Fibroblast of peridontal ligament (primary cell): ENCODE measurements at regions not wholly inside any gene's neighbourhood (a gene's known extent, or its start where the extent isn't known, plus 50 kb on each side); places are given as distances from the start of the nearest gene placed in this dataset.
A peak's percentile ranks its signal among the peaks of the same experiment; 100 is the strongest.
"Not testable (repeated sequence)": the region's sequence is repeated elsewhere in the genome, so short reads cannot be mapped to it uniquely, and the experiment has no call there.

Experiments used
- DNase-seq: peaks from one replicate; pipeline ENCODE4 v3.0.0-alpha.2; 2010; ENCODE audit errors: extremely low read depth

DNA sequence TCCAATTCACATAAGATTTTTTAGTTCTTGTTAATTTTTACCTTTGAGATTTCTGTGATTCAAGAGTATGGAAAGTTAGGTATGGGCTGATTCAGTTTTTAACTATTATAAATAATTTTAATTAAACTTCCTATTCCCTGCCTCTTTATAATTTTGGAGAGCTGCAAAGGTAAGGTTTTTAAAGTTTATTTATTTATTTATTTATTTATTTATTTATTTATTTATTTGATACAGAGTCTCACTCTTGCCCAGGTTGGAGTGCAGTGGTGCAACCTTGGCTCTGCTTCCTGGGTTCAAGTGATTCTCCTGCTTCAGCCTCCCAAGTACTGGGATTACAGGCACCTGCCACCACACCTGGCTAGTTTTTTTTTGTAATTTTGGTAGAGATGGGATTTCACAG is 215.5 kb upstream of the FIGN start:
- no peak for DNase-seq

DNA sequence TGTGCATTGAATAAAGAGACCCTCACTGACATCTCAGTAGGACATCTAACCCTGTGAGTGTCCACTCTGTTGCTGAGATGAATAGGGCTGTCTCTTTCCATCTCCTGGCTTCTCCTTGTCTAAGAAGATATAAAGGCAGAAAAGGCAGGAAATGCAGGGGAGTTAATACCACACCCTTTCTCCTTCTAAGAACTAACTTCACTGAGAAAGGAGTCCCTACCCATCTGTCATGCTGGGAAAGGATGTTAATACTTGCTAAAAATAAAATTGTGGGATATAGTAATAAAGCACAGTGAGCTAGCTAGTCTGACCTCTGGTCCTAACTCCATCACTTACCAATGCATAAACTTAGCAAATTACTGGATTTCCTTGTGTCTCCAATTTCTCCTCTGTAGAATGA is 213.9 kb upstream of the FIGN start:
- DNase-seq: no peak

DNA sequence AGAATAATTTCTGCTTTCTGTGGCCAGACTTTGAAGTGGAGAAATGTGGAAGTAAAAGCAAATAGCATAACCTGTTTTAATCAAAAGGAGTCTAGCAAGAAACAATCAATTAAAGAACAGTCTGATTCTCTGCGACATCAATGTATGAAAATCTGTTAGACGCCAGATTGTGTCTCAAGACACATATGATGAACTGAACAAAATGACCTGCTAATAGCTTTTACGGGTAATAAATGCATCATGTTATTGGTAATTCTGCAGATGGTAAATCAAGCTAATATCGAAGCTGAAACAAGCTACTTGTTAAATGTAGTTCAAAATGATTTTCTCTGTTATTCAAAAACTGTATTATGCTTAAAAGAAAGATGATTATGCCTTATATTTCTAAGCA is 208.5 kb upstream of the FIGN start:
- no peak for DNase-seq

DNA sequence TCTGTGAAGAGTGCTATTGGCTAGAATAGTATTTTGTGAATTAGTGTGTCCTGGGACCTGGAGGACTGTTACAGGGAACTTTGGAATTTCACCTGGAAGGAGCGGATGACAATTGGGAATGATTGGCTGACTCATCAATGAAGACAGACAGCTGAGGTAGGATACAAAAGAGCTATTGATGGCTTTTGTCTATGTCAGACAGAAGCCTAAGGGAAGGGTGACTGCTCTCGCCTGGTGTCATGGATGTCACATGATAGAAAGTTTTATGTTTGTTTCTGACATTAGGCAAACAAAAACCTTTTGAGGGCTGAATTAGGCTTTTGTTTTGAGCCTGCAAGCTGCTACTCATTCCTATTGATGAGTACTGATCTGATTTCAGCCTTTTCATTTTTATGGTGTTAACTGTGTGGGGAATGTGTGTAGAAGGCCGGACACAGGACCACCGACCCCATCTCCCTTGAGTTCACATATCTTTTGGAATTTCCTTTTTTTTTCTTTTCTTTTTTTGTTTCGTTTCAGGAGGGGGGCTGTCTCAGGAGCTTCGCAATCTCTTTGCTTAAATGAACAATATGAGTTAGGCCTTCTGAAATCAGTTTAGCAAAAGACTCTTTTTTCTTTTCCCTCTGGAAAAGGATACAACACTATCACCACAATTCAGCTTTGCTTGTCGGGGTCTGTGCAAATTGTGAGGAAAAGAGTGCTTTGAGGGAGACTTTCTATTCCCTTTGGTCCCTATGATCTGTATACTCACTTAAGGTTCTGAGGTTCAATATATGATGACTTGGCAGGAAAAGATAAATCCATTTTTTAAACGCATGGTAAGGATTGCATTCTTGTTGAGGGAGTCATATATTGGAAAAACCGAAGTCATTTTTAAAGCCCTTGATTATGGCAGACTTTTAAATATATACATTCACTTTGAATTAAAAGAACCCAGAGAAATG is 207.9 kb upstream of the FIGN start:
- DNase-seq: no peak

DNA sequence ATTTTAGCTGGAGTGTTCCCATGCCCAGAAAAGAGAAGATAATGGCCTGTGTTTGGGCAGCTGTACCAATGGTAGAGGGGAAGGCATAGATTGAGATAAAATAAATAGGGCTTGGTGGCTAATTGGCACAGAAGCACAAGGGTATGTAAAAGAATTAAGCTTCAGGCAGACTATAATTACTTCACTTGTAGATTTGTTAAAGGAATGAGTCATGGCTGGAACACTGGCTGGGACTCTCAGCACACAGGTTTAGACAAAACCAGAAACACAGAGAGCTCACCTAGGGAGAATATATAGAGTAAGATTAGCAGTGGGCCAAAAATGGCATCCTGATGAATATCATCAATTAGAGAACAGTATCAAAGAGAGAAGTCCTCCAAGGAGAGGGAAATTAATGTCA is 198.3 kb upstream of the FIGN start:
- no peak for DNase-seq

DNA sequence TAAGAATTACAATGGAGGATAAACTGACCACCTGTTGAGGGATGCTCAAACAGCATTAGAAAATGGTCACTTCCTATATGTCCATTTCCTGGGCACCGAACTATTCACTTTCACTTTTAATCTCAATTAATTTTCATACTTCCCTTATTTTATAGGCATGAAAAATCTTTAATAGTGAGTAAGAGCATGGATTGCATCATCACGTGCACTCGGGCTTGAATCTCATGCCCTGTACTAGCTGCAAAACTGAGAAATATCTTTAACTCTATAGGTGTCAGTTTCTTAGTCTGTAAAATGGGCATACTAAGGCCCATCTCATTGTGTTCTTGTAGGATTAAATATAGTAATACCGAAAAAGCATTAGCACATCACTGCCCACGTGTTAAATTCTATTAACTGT is 183.9 kb upstream of the FIGN start:
- no peak for DNase-seq

DNA sequence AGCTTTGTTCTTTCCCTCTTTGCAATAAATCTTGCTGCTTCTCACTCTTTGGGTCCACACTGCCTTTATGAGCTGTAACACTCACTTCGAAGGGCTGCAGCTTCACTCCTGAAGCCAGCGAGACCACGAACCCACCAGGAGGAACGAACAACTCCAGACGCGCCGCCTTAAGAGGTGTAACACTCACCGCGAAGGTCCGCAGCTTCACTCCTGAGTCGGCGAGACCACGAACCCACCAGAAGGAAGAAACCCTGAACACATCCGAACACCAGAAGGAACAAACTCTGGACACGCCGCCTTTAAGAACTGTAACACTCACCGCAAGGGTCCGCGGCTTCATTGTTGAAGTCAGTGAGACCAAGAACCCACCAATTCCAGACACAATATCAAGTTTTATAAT is 178.7 kb upstream of the FIGN start:
- DNase-seq: not testable (repeated sequence)

DNA sequence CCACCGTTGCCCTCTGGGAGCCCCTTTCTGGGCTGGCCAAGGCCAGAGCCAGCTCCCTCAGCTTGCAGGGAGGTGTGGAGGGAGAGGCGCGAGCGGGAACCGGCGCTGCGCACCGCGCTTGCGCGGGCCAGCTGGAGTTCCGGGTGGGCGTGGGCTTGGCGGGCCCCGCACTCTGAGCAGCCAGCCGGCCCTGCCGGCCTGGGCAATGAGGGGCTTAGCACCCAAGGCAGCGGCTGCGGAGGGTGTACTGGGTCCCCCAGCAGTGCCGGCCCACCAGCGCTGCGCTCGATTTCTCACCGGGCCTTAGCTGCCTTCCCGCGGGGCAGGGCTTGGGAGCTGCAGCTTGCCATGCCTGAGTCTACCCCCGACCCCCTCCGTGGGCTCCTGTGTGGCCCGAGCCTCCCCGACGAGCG is 177.7 kb upstream of the FIGN start:
- DNase-seq: not testable (repeated sequence)

DNA sequence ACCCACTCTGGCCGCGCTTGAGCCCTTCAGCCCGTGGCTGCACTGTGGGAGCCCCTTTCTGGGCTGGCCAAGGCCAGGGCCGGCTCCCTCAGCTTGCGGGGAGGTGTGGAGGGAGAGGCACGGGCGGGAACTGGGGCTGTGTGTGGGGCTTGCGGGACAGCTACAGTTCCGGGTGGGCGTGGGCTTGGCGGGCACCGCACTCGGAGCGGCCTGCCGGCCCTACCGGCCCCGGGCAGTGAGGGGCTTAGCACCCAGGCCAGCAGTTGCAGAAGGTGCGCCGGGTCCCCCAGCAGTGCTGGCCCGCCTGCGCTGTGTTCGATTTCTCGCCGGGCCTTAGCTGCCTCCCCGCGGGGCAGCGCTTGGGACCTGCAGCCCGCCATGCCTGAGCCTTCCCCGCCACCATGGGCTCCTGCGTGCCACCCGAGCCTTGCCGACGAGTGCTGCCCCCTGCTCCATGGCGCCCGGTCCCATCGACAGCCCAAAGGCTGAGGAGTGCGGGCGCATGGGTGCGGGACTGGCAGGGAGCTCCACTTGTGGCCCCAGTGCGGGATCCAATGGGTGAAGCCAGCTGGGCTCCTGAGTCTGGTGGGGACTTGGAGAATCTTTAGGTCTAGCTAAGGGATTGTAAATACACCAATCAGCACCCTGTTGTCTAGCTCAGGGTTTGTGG is 173.7 kb upstream of the FIGN start:
- DNase-seq: no peak

DNA sequence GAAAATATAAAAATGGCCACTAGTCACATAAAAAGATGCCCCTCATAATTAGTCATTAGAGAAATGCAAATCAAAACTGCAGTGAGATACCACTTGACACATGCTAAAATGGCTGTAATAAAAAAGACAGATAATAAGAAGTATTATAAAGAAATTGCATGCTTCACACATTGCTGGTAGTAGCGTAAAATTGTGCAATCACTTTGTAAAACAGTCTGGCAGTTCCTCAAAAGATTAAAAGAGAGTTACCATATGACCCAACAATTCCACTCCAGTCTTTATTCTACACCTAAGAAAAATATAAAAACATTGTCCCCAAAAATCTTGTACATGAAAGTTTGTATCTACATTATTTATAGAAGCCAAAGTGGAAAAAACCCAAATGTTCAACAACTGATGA is 170.6 kb upstream of the FIGN start:
- no peak for DNase-seq

DNA sequence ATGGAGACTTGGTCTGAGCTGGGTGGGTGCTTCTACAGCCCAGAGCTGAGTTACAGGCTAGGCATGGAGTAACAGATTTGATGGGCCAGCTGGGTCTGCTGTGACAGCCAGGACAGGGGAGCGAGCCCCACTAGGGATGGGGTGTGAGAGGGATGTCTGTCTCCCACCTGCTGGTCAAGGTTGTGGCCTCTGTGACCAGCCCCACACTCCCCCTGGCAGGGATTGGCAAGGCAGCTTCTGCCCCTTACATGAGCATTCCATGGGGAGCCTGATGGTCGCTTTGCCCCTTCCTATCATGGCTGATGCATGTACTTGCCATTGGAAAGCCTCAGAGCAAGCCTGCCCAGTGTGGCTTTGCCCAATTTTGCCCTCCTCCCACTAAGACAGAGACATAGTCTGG is 162.0 kb upstream of the FIGN start:
- DNase-seq: no peak

DNA sequence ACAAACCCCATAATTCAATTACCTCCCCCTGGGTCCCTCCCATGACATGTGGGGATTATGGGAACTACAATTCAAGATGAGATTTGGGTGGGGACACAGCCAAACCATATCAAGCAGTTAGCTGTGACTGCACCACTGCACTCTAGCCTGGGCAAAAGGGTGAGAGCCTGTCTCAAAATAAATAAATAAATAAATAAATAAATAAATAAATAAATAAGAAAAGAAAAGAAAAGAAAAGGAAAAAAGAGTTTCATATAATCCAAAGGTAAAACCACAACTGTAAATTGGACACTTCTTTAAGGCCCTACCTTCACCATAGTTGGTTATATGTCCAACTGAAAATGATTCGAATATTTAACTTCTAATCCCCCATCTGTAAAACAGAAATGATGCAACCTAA is 157.6 kb upstream of the FIGN start:
- not testable (repeated sequence) for DNase-seq

DNA sequence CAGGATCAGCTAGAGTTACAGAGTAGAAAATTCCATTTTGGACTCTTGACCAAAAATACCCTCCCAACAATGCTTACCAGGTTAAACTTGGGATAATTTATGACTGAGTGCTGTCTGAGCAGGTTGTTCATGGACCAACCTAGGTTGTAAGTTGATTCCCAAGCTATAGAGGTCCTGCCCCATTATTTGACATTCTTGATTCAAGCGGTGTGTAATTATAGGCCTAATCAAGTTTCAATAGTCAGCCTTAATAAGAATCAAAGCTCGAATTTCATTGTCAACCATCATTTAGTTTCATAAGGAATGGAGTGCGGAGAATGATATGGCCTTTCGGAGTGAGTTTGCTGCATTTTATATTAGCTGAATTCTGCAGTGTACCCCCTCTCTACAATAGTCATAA is 152.8 kb upstream of the FIGN start:
- no peak for DNase-seq

DNA sequence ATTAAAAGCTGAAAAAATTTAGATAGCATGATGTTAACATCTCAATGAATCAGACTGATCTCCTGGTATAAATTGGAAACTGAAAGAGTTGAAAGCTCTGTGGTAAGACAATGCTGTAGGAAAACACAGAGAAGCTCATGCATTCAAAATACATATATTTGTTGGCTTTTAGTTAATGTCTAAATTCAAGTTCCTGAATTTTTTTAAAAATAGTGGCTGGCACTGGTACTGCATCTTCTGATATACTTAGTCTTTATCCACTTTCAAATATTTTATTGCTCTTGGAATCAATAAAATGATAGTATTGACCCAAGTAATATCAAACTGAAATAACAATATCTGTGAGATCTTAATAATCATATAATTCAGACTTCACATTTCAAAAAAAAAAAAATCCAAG is 151.4 kb upstream of the FIGN start:
- DNase-seq: peak; percentile 15

DNA sequence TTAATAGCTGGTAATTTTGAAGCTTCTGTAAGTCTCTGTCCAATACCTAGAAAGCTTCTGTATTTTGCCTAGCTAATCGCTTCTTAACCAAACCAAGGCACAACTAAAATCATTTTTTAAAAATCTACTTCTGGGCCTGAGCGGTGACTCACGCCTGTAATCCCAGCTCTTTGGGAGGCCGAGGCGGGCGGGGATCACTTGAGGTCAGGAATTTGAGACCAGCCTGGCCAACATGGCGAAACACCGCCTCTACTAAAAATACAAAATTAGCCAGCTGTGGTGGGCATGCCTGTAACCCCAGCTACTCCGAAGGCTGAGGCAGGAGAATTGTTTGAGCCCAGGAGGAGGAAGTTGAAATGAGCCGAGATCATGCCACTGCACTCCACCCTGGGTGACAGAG is 148.6 kb upstream of the FIGN start:
- DNase-seq: no peak

DNA sequence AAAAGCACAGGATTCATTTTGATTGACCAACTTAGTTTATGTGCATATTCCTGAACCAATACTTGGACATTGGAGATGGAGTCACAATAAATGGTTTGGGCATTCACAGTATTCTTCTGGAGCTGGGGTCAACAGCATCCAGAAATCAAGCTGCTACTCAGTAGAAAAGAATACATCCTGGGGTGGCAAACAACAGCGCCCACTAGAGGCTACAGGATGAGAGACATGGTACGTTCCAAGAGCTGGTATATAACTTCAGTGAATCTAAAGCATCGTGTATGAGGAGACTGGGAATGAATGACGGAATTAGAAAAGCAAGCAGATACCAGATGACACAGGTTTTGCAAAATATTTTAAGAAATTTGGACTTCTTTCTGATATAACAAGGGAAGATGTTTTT is 142.9 kb upstream of the FIGN start:
- no peak for DNase-seq

DNA sequence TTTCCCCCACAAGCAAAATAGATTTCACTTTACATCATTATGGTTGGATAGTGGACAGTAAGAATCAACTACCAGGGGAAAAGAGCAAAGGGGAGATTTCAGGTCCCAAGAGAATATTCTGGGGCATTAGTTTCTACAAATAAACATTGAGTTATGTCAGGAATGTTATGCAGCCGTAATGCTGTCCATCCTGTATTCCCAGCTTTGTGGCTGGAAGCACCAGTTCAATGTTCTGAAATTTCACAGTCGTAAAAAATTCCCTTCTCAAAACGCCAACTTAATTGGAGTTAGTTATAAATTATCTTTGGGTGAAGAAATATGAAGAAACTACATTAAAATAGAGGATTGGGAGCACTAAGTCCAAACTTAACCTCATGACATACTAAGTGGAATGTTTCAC is 141.5 kb upstream of the FIGN start:
- peak; percentile 73 for DNase-seq

DNA sequence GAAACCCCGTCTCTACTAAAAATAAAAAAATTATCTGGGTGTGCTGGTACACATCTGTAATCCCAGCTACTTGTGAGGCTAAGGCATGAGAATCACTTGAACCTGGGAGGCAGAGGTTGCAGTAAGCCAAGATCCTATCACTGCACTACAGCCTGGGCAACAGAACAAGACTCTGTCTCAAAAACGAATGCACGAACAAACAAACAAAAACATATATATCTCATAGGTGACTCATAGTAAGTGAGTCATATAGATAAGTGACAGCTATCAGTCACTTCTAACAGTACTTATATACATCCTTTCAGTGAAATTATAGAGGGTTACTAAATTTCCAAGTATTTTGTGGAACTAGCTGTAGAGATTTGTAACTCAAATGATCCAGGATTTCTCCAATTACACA is 127.3 kb upstream of the FIGN start:
- no peak for DNase-seq

DNA sequence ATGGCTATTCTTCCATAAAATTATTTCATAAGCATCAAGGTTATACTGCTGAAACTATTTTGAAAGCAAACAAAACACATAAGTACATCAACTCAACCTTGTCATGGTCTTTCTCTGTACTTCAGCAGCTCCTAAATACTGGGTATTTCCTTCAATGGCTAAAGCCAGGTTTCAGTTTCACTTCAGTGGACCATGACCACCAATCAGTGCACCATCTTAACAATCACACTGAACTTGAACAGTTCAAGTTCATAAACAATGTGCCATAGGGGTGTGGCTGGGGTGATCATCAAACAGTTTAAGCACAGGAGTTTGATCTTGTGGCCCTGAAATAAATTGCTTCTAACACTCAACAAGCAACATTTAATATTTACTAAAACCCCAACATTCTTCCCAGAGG is 124.1 kb upstream of the FIGN start:
- peak; percentile 40 for DNase-seq

DNA sequence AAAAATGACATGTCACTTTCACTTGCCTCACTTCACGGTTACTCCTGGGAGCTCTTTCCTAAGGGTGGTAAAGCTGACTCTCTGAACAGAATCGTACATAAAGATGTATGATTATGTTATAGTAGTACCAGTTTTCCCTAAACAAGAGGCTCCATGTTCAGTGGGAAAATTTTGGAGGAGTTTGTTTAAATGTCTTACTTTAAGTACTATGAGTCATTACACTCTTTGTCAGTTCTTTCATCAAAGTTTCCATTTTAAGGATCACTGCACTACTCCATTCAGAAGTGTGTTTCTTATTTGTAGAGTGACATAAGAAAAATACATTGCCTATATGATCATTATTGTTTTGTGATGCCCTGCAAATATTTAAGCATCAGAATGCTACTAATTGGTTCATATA is 121.1 kb upstream of the FIGN start:
- peak; percentile 32 for DNase-seq

DNA sequence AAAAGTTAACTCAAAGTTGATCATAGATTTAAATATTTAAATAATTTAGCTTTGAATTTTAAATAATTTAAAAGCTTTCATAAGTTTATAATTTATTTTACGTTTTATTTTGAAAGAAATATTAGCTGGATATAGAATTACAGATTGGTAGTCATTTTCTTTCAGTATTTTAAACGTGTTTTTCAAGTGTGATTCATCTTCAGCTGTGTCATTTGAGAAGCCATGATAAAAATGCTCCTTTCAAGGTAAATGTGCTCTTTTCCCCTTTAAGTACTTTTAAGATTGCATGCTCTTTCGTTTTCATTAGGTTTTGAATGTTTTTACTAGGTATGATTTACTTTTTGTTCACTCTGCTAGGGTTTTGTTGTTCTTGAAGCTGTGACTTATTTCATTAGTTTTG is 116.8 kb upstream of the FIGN start:
- DNase-seq: no peak

DNA sequence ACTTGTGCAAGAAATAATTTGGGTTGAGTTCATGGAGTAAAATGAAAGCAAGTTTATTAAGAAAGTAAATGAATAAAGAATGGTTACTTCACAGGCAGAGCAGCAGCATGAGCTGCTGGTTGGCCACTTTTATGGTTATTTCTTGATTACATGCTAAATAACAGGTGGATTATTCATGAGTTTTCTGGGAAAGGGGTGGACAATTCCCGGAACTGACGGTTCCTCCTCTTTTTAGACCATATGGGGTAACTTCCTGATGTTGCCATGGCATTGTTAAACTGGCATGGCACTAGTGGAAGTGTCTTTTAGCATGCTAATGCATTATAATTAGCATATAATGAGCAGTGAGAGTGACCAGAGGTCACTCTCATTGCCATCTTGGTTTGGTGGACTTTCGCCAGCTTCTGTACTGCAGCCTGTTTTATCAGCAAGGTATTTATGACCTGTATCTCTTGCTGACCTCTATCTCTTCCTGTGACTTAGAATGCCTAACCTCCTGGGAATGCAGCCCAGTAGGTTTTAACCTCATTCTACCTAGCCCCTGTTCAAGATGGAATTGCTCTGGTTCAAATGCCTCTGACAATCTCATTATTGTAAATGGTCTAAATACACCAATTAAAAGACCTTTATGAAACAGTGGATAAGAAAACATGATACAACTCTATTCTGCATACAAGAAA is 114.1 kb upstream of the FIGN start:
- no peak for DNase-seq

DNA sequence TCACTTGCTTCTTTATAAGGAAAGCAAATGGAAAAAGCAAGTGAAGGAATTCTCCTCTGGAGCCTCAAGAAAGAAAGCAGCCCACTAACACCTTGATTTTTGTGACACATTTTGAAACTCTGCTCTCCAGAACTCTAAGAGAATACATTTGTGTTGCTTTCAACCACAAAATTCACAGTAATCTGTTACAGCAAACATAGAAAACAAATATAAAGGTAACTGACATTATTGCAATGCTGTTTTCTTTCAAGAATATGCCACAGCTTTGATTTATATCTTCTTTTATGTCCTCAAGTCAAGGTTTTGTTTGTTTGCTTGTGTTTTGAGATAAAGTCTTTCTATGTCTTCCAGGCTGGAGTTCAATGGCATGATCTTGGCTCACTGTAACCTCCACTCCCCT is 103.1 kb upstream of the FIGN start:
- no peak for DNase-seq
